ENCODE measurements at regions not wholly inside any gene's neighbourhood (a gene's known extent, or its start where the extent isn't known, plus 50 kb on each side); places are given as distances from the start of the nearest gene placed in this dataset.

GRCh38 chr10:31657434-31657872 lies 271.2 kb downstream of the ARHGAP12 start:
- no peaks in the 10 kb centered on the region for H3K36me3 ChIP-seq (ENCODE audit: control insufficient read depth, insufficient read depth, low read length)
- intact Hi-C loops (cut with micrococcal nuclease; ENCODE audit: unreplicated experiment) (no loop called here), in situ Hi-C loops (cut with HindIII; ENCODE audit: low pct_unique_long_range_greater_than_20kb, low sequenced_read_pairs) (no loop called here)
- ChIA-PET POLR2A (no interaction called here), CTCF (no interaction called here)
- DNase-seq (ENCODE audit: low read depth, low spot score) (no peak), ATAC-seq (no peak)
- H3K4me3 ChIP-seq (ENCODE audit: low read depth in 2 of 2, low read length in 2 of 2): no peak overlapping the region
- no peak overlapping the region for H3K27ac ChIP-seq (ENCODE audit: low read length)
- H3K9me3 ChIP-seq (ENCODE audit: control insufficient read depth, insufficient read depth, low read depth, low read length): no peaks in the 10 kb centered on the region
- H3K27me3 ChIP-seq (ENCODE audit: control insufficient read depth, insufficient read depth, low read length): no peaks in the 10 kb centered on the region
- no TSS peak for BruUV-seq (replicated peaks)
- TF ChIP-seq POLR2AphosphoS5 (IDR thresholded peaks at IDR 0.05; ENCODE audit: low read depth, low read length) (no peak), TCF7L2 (IDR thresholded peaks at IDR 0.05; ENCODE audit: low read depth, low read length) (no peak), REST (IDR thresholded peaks at IDR 0.05; ENCODE audit: insufficient read depth in 1 of 2, low read depth in 2 of 2, low read length in 1 of 2) (no peak), CTCF (IDR thresholded peaks at IDR 0.05) (no peak), SIN3A (IDR thresholded peaks at IDR 0.05; ENCODE audit: borderline replicate concordance, insufficient read depth, low read depth, low read length) (no peak)
- H3K4me1 ChIP-seq (ENCODE audit: control insufficient read depth, insufficient read depth, low read length): no peaks in the 10 kb centered on the region

- in situ Hi-C loops (cut with HindIII; ENCODE audit: low pct_unique_long_range_greater_than_20kb, low sequenced_read_pairs) (no loop called here), intact Hi-C loops (cut with micrococcal nuclease; ENCODE audit: unreplicated experiment) (no loop called here)
- no peak for TF ChIP-seq SIN3A (IDR thresholded peaks at IDR 0.05; ENCODE audit: borderline replicate concordance, insufficient read depth, low read depth, low read length)
- TF ChIP-seq REST (IDR thresholded peaks at IDR 0.05; ENCODE audit: insufficient read depth in 1 of 2, low read depth in 2 of 2, low read length in 1 of 2): no peak
- TF ChIP-seq TCF7L2 (IDR thresholded peaks at IDR 0.05; ENCODE audit: low read depth, low read length): no peak
- no peak for TF ChIP-seq CTCF (IDR thresholded peaks at IDR 0.05)
- no peak for TF ChIP-seq POLR2AphosphoS5 (IDR thresholded peaks at IDR 0.05; ENCODE audit: low read depth, low read length)
- Histone ChIP-seq H3K27ac (ENCODE audit: low read length) (no peak overlapping the region), H3K9me3 (ENCODE audit: control insufficient read depth, insufficient read depth, low read depth, low read length) (no peaks in the 10 kb centered on the region), H3K36me3 (ENCODE audit: control insufficient read depth, insufficient read depth, low read length) (no peaks in the 10 kb centered on the region), H3K4me3 (ENCODE audit: low read depth in 2 of 2, low read length in 2 of 2) (no peak overlapping the region), H3K27me3 (ENCODE audit: control insufficient read depth, insufficient read depth, low read length) (no peaks in the 10 kb centered on the region), H3K4me1 (ENCODE audit: control insufficient read depth, insufficient read depth, low read length) (no peaks in the 10 kb centered on the region)
- ChIA-PET POLR2A (no interaction called here), CTCF (no interaction called here)
- DNase-seq (ENCODE audit: low read depth, low spot score) (no peak), ATAC-seq (no peak)
- no TSS peak for BruUV-seq (replicated peaks)
Observed at GRCh38 chr10:31656851-31657433, 271.7 kb downstream of the ARHGAP12 start.
